GM21825 (cell line): ENCODE measurements at regions not wholly inside any gene's neighbourhood (a gene's known extent, or its start where the extent isn't known, plus 50 kb on each side); places are given as distances from the start of the nearest gene placed in this dataset.
"Not testable (repeated sequence)": the region's sequence is repeated elsewhere in the genome, so short reads cannot be mapped to it uniquely, and the experiment has no call there.

ENCODE experiments used
- ATAC-seq: cut with Tn5 transposase; IDR thresholded peaks from one replicate; pipeline ENCODE4 v1.9.1; 2021; ENCODE audit warnings: mild to moderate bottlenecking, moderate library complexity; ENCODE audit not compliant: unreplicated experiment

- ATAC-seq, result no peak
These were observed 660.5 kb downstream of the EPM2A start for GRCh38 chr6:145074805-145075204.

DNA sequence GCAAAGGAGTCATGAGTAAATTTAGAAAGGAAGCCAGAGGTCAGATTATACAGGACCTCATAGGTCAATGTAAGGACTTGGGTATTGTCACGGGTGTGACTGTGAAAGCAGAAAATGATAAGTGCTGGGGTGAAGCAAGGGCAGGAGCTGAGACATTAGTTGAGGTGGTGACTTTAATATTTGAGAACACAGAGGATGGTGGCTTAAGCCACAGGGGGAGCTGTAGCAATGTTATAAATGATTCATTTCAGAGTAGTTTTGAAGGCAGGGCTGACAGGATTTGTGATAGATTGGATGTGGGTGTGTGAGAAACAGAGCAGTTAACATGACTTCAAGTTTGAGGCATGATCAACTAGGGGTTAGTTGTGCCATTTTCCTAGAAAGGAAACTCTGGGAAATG is 659.9 kb downstream of the EPM2A start:
- no peak for ATAC-seq

DNA sequence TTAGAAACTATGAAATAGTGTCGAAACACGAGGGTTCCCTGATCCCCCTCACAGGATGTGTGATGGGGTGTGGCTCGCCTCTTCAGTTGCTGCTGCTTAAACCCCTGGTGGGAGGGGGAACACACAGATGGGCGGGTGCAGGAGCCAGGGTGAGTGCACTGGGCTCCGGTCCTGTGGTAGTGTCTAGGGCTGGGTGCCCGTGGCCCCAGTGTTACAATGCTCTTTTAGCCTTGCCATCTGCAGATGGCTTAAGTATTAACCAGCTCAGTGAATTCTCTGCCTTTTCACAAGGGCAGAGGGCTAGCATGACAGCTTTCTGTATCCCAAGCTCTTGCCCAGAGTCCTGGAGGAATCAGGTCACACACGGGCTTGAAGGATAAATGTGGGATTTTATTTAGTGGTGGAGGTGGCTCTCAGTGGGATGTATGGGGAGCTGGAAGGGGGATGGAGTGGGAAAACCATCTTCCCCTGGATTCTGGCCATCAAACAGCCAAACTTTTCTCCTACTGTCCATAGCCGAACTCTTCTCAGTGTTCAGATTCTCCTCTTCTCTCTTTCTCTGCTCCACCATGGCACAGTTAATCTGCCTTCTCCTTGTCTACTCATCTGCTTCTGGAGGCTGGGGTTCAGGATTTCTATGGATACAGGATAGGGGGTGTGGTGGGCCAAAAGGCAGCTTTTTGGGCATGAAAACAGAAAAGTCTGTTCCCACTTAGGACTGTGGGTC is 659.0 kb downstream of the EPM2A start:
- ATAC-seq, result no peak

DNA sequence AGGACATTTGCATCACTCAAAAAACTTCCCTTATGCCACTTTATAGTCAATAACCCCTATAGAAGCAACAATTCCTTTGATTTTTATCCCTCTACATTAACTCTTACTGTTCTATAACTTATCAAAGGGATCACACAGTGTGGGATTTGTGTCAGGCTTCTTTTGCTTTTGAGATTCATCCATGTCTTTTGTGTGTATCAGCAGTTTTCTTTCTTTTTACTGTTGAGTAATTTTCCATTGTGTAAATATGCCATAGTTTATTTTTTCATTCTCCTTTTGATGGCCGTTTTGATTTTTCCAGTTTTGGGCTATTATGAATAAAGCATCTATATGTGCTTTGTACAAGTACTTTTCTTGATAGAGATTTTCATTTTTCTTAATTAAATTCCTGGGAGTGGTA is 657.9 kb downstream of the EPM2A start:
- no peak for ATAC-seq

DNA sequence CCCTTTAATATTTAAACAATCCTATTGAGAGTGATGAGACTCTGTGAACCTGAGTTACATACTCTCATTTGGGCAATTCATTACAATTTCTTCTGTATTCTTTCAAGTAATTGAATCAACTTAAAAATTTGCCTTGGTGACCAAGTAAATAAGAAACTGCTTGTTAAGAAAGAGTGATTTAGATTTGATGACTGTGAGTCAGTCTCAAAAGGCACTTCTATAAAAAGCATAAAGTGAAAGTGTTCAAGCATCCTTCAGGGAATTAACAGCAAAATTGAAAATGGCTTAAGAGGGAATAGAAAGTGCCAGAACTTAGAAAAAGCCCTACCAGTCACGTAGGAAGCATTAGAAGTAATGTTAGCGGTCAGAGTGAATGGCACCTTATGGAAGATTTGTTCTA is 654.7 kb downstream of the EPM2A start:
- no peak for ATAC-seq

DNA sequence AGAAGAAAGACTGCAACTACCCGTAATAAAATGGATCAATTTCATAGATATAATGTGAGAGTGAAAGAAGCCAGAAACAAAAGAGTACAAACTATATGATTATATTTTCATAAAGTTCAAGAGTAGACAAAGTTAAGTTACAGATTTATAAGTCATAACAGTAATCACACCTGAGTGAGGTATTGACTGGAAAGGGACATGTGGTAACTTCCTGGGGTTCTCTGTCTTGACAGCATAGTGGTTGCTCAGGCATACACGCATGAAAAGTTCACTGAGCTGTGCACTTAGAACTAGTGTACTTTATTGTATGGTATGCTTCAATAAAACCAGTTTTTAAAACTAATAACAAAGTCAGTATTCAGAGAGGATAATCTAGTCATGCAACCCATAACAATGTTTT is 653.6 kb downstream of the EPM2A start:
- ATAC-seq, result no peak

- no peak for ATAC-seq
These were observed 653.0 kb downstream of the EPM2A start for GRCh38 chr6:145082359-145082758.

GRCh38 chr6:145086197-145086596 is 649.1 kb downstream of the EPM2A start:
- ATAC-seq, result no peak

DNA sequence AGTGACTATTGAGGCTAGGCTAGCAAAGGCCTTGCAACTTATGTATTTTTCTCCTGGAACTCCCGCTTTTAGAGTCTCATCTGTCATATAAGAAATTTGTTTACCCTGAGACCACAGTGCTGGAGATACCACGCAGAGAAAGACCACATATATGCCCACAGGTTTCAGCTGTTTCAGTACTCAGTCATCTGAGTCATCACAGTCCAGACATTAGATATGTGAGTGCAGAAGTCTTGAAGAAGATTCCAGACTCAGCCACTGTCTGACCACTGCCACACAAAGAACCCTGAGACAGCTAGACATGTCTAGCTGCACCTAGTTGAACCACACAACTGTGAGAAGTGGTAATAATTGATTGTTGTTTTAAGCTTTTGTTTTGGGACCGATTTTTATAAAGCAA is 648.3 kb downstream of the EPM2A start:
- ATAC-seq, result peak; percentile 64

DNA sequence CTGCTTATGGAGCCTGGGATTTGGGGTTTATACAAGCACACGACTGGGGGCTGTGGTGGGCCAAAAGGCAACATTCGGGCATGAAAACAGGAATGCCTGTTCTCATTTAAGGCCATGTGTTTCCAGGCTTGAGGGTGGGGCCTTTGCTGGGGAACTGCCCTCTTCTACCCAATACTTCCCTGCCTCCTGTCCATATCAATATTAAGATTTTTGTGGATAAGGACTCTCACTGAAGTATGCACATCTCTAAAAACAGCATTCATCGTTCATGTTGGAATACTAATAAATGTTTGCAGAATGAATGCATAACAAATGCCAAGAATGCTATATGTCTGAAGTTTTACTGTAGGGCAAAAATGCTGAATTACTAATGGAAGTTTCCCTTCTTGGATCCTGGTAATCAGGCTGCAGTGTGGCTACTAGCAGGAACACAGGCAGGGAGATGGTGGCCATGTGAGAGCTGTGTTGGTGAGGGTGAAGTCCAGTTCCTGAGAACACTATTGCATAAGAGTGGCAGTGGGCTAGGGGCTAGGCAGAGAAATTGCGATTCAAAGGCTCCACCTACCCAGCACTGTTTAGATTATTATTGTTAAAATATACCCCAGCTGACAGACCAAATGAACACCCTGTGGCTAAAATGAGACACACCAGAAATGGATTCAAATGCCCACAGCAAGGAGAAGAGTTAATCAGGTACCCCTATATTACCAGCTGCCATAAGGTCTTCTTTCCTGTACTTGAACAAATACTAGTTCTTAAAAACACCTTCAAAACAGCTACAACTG is 644.3 kb downstream of the EPM2A start:
- no peak for ATAC-seq

DNA sequence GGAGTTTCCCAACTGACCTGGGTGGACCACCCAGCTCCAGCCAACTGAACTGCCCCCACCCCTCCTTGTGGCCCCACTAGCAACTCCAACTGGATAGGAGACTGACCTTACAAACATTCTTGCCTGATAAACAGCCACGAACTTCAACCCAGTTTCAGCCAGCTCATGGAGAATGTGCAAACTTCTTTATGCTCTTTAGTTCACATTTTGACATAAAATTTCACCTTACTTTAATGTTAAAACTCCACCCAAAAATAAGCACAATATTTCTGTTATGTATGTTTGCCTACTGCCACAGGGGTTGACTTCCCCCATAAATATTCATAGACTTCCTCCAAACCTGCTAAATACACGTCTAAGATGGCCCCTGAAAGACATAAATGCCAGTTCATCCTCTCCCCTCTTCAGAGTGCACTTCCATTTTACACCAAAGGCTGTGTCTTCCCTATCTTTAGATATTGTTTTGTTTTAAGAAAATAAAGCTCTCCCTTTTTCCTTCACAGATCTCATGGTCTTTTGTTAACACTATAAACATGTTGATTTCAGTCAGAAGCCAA is 643.7 kb downstream of the EPM2A start:
- no peak for ATAC-seq

DNA sequence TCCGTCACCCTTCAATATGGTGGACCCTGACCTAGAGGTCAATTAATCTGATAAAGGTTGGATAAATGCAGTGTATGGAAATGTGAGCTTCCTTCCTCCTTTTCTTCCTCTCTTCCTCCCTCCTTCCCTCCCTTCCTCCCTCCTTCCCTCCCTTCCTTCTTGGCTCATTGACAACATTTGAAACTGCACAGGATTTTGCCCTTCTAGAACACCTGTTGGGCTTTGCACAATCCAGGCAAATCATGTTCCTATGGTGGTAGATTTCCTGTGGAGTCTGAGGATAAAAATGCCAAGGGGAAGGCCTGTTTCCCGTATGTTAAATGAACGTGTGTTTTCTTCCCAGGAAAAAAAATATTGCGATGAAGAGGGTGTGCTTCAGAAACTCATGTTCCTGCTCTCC is 642.8 kb downstream of the EPM2A start:
- ATAC-seq, result no peak

- ATAC-seq, result no peak
These were observed 642.1 kb downstream of the EPM2A start for GRCh38 chr6:145093226-145093625.

DNA sequence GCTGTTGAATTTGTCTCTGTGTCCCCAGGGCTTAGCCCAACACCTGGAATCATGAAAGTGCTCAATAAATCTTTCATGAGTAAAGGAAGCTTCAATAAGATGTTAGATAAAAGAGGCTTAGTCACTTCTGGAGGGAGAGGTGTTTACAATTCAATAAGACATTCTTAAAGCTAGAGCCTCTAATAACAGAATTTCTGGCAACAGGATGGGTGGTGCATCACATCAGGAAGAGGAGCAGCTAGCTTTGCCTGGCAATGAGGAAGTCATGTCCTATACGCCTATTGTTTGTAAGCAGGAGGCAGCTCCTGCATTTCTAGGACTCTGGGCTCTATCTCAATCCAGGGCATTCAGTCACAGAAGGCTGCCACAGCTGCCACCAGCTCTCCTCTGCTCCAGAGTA is 638.5 kb downstream of the EPM2A start:
- ATAC-seq, result no peak

GRCh38 chr6:145098127-145098526 is 637.2 kb downstream of the EPM2A start:
- ATAC-seq, result not testable (repeated sequence)

GRCh38 chr6:145099713-145100112 is 635.6 kb downstream of the EPM2A start:
- ATAC-seq, result no peak

DNA sequence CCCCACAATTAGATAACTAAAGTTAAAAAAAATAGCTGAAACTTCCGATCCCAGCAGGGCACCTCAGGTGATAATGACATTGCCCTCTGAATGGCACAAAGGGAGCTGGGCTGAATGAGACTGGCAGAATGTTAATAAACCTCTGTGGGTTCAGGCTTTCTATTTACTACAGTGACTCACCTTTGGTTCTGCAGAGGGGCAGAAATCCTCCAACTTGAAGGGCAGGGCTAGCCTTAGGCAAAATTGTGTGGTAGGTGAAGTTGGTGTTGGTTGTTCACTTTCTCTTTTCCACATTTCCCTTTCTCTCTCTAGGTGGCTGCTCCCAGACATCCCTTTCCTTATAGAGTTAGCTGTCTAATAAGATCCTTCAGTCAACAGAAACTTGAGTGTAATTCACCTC is 625.2 kb downstream of the EPM2A start:
- no peak for ATAC-seq

DNA sequence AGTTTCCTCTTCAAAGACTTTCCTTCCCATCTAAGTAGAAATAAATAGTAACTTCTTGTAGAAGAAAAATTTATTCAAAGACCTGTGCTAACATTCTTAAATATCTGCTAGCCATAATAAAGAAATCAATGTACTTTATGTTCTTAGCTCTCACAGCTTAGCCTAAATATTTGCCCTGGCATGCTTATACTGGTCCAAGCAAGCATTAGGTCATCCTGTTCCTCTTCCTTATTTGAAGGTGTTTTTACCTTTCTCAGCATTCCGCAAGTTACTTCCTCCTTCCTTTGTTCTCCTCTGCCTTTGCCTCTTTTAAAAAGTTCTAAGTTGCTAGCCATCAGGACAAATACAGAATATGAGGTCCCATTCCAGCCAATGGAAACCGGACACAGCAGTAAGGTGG is 623.9 kb downstream of the EPM2A start:
- ATAC-seq, result not testable (repeated sequence)

GRCh38 chr6:145112711-145113148 is 622.6 kb downstream of the EPM2A start:
- no peak for ATAC-seq

DNA sequence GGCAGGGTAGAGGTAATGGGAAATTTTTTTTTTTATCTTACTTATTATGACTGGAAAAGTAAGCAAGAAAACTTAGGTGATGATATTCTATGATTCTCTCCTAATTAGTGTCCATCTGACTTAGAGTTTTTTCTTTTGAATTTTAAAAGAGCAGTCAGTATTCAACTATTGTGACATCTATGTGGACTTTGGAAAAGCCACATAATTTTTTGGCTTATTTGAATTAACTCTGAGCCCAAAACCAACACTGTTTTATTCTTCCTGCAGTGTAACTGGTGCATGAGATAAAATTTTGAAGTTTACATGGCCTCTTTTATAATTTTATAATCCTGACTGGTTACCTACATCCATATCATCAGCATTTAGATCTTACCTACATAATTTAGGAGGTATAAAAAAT is 619.7 kb downstream of the EPM2A start:
- no peak for ATAC-seq

GRCh38 chr6:145116591-145117178 is 618.6 kb downstream of the EPM2A start:
- ATAC-seq, result no peak

GRCh38 chr6:145118224-145118623 is 617.1 kb downstream of the EPM2A start:
- ATAC-seq, result no peak
